ENCODE measurements at regions not wholly inside any gene's neighbourhood (a gene's known extent, or its start where the extent isn't known, plus 50 kb on each side); places are given as distances from the start of the nearest gene placed in this dataset.

GRCh38 chr1:55331351-55331750, 116.2 kb upstream of the USP24 start:
- Histone ChIP-seq H3K27me3 (replicated peaks; ENCODE audit: insufficient read depth) (no peaks in the 10 kb centered on the region), H3F3A (ENCODE audit: insufficient read depth) (no peaks in the 10 kb centered on the region), H3K9ac (no peak overlapping the region), H3K9me3 (ENCODE audit: low read depth) (no peaks in the 10 kb centered on the region), H3K4me1 (ENCODE audit: insufficient read depth) (no peaks in the 10 kb centered on the region), H3K27ac (no peak overlapping the region), H2AFZ (no peak overlapping the region), H3K9me2 (ENCODE audit: insufficient read depth) (no peaks in the 10 kb centered on the region), H3K79me2 (ENCODE audit: insufficient read depth) (no peaks in the 10 kb centered on the region), H3K4me3 (no peak overlapping the region), H3K36me3 (ENCODE audit: low read depth) (no peaks in the 10 kb centered on the region), H4K20me1 (ENCODE audit: insufficient read depth) (no peaks in the 10 kb centered on the region), H3K4me2 (ENCODE audit: unreplicated experiment) (no peak overlapping the region)
- in situ Hi-C loops (cut with MboI): no loop called here
- 78 to 80% methylated on average over 7 of the region's 7 CpGs for WGBS, 2 experiments (ENCODE audit: low coverage in 1 of 2, low lambda C conversion rate in 2 of 2, missing lambda C conversion rate in 2 of 2)
- no peak for DNase-seq
- TF ChIP-seq EZH2 (IDR thresholded peaks at IDR 0.05; ENCODE audit: insufficient read depth, poor library complexity, severe bottlenecking) (no peak), EZH2phosphoT487 (IDR thresholded peaks at IDR 0.05; ENCODE audit: insufficient read depth, low read depth) (no peak)

GRCh38 chr1:55329808-55330432, 114.8 kb upstream of the USP24 start:
- H3K27ac ChIP-seq: no peak overlapping the region
- no peak overlapping the region for H3K4me3 ChIP-seq
- H3K9ac ChIP-seq: no peak overlapping the region
- TF ChIP-seq EZH2 (IDR thresholded peaks at IDR 0.05; ENCODE audit: insufficient read depth, poor library complexity, severe bottlenecking) (no peak), EZH2phosphoT487 (IDR thresholded peaks at IDR 0.05; ENCODE audit: insufficient read depth, low read depth) (no peak)
- H2AFZ ChIP-seq: no peak overlapping the region
- no peaks in the 10 kb centered on the region for H3K79me2 ChIP-seq (ENCODE audit: insufficient read depth)
- no peak for DNase-seq
- H3F3A ChIP-seq (ENCODE audit: insufficient read depth): no peaks in the 10 kb centered on the region
- no peaks in the 10 kb centered on the region for H3K9me2 ChIP-seq (ENCODE audit: insufficient read depth)
- no peaks in the 10 kb centered on the region for H3K36me3 ChIP-seq (ENCODE audit: low read depth)
- H4K20me1 ChIP-seq (ENCODE audit: insufficient read depth): no peaks in the 10 kb centered on the region
- no peak overlapping the region for H3K4me2 ChIP-seq (ENCODE audit: unreplicated experiment)
- whole genome bisulfite sequencing, 2 experiments (ENCODE audit: low coverage in 1 of 2, low lambda C conversion rate in 2 of 2, missing lambda C conversion rate in 2 of 2): 74 to 76% methylated on average over 4 of the region's 4 CpGs
- H3K9me3 ChIP-seq (ENCODE audit: low read depth): no peaks in the 10 kb centered on the region
- in situ Hi-C loops (cut with MboI): no loop called here
- no peaks in the 10 kb centered on the region for H3K4me1 ChIP-seq (ENCODE audit: insufficient read depth)
- no peaks in the 10 kb centered on the region for H3K27me3 ChIP-seq (replicated peaks; ENCODE audit: insufficient read depth)

- TF ChIP-seq EZH2 (IDR thresholded peaks at IDR 0.05; ENCODE audit: insufficient read depth, poor library complexity, severe bottlenecking) (no peak), EZH2phosphoT487 (IDR thresholded peaks at IDR 0.05; ENCODE audit: insufficient read depth, low read depth) (no peak)
- H3K79me2 ChIP-seq (ENCODE audit: insufficient read depth): no peaks in the 10 kb centered on the region
- H3K4me3 ChIP-seq: no peak overlapping the region
- no peaks in the 10 kb centered on the region for H3K27me3 ChIP-seq (replicated peaks; ENCODE audit: insufficient read depth)
- H3K9ac ChIP-seq: no peak overlapping the region
- no peaks in the 10 kb centered on the region for H3K4me1 ChIP-seq (ENCODE audit: insufficient read depth)
- H3K4me2 ChIP-seq (ENCODE audit: unreplicated experiment): no peak overlapping the region
- no peaks in the 10 kb centered on the region for H4K20me1 ChIP-seq (ENCODE audit: insufficient read depth)
- in situ Hi-C loops (cut with MboI): no loop called here
- no peaks in the 10 kb centered on the region for H3F3A ChIP-seq (ENCODE audit: insufficient read depth)
- no peaks in the 10 kb centered on the region for H3K36me3 ChIP-seq (ENCODE audit: low read depth)
- WGBS, 2 experiments (ENCODE audit: low coverage in 1 of 2, low lambda C conversion rate in 2 of 2, missing lambda C conversion rate in 2 of 2): 45 to 52% methylated on average over 5 of the region's 5 CpGs
- no peaks in the 10 kb centered on the region for H3K9me2 ChIP-seq (ENCODE audit: insufficient read depth)
- H3K9me3 ChIP-seq (ENCODE audit: low read depth): no peaks in the 10 kb centered on the region
- H2AFZ ChIP-seq: no peak overlapping the region
- no peak overlapping the region for H3K27ac ChIP-seq
- DNase-seq: no peak
Observed at GRCh38 chr1:55329091-55329490, 113.9 kb upstream of the USP24 start.

GRCh38 chr1:55326496-55327243, 111.5 kb upstream of the USP24 start:
- Histone ChIP-seq H2AFZ (no peak overlapping the region), H3K4me1 (ENCODE audit: insufficient read depth) (no peaks in the 10 kb centered on the region), H3K9ac (no peak overlapping the region), H3K36me3 (ENCODE audit: low read depth) (no peaks in the 10 kb centered on the region), H3K9me2 (ENCODE audit: insufficient read depth) (no peaks in the 10 kb centered on the region), H3K4me2 (ENCODE audit: unreplicated experiment) (no peak overlapping the region), H3F3A (ENCODE audit: insufficient read depth) (no peaks in the 10 kb centered on the region), H4K20me1 (ENCODE audit: insufficient read depth) (no peaks in the 10 kb centered on the region), H3K27ac (no peak overlapping the region), H3K27me3 (replicated peaks; ENCODE audit: insufficient read depth) (no peaks in the 10 kb centered on the region), H3K79me2 (ENCODE audit: insufficient read depth) (no peaks in the 10 kb centered on the region), H3K4me3 (no peak overlapping the region), H3K9me3 (ENCODE audit: low read depth) (no peaks in the 10 kb centered on the region)
- in situ Hi-C loops (cut with MboI): no loop called here
- 82 to 86% methylated on average over 14 of the region's 14 CpGs for WGBS, 2 experiments (ENCODE audit: low coverage in 1 of 2, low lambda C conversion rate in 2 of 2, missing lambda C conversion rate in 2 of 2)
- no peak for TF ChIP-seq EZH2phosphoT487 (IDR thresholded peaks at IDR 0.05; ENCODE audit: insufficient read depth, low read depth)
- no peak for TF ChIP-seq EZH2 (IDR thresholded peaks at IDR 0.05; ENCODE audit: insufficient read depth, poor library complexity, severe bottlenecking)
- no peak for DNase-seq
